ENCODE measurements at regions not wholly inside any gene's neighbourhood (a gene's known extent, or its start where the extent isn't known, plus 50 kb on each side); places are given as distances from the start of the nearest gene placed in this dataset.
"Not testable (repeated sequence)": the region's sequence is repeated elsewhere in the genome, so short reads cannot be mapped to it uniquely, and the experiment has no call there.

GRCh38 chr2:72023678-72024390, 123.8 kb downstream of the CYP26B1 start (continued):
- no peak for TF ChIP-seq GATA2 (CRISPR knock-in tag; IDR thresholded peaks at IDR 0.05)
- TF ChIP-seq RCOR1 (IDR thresholded peaks at IDR 0.05; ENCODE audit: low read length), result no peak

DNA sequence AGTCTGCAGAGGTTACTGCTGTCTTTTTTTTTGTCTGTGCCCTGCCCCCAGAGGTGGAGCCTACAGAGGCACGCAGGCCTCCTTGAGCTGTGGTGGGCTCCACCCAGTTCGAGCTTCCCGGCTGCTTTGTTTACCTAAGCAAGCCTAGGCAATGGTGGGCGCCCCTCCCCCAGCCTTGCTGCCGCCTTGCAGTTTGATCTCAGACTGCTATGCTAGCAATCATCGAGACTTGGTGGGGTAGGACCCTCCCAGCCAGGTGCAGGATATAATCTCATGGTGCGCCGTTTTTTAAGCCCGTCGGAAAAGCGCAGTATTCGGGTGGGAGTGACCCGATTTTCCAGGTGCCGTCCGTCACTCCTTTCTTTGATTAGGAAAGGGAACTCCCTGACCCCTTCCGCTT, 126.3 kb downstream of the CYP26B1 start:
- H4K20me1 ChIP-seq (ENCODE audit: insufficient read depth); H2AFZ ChIP-seq (ENCODE audit: low read depth); H3K9me3 ChIP-seq; H3K9me2 ChIP-seq; DNase-seq; H3K27me3 ChIP-seq (ENCODE audit: insufficient read depth); CTCF ChIA-PET; H3K36me3 ChIP-seq (replicated peaks in 1 of 2; ENCODE audit: control insufficient read depth in 1 of 2, insufficient read depth in 2 of 2, low read length in 1 of 2); H3K79me2 ChIP-seq (ENCODE audit: insufficient read depth); H3K9ac ChIP-seq; POLR2A ChIA-PET; H3K27ac ChIP-seq (ENCODE audit: low read depth in 2 of 2, low read length in 1 of 2); H3F3A ChIP-seq (replicated peaks; ENCODE audit: insufficient read depth); H3K4me3 ChIP-seq (ENCODE audit: low read depth in 2 of 2, low read length in 1 of 2); H3K4me2 ChIP-seq; H3K4me1 ChIP-seq (ENCODE audit: control insufficient read depth in 1 of 2, insufficient read depth in 2 of 2, low read depth in 1 of 2, low read length in 1 of 2): not testable (repeated sequence)
- WGBS (ENCODE audit: low lambda C conversion rate), result 56% methylated on average over 9 of the region's 16 CpGs

GRCh38 chr2:72015266-72015665, 132.4 kb downstream of the CYP26B1 start:
- Histone ChIP-seq H3K4me1 (ENCODE audit: control insufficient read depth in 1 of 2, insufficient read depth in 2 of 2, low read depth in 1 of 2, low read length in 1 of 2) (peaks cover 0 to 6% of the 10 kb centered on the region in 2 experiments; a peak in 1 of 4 replicates), H3K36me3 (replicated peaks in 1 of 2; ENCODE audit: control insufficient read depth in 1 of 2, insufficient read depth in 2 of 2, low read length in 1 of 2) (no peaks in the 10 kb centered on the region)

More at GRCh38 chr2:72015266-72015665, 132.4 kb downstream of the CYP26B1 start:
- H4K20me1 ChIP-seq (ENCODE audit: insufficient read depth), result no peaks in the 10 kb centered on the region
- H2AFZ ChIP-seq (ENCODE audit: low read depth), result no peak overlapping the region
- no peaks in the 10 kb centered on the region for H3K9me2 ChIP-seq
- H3F3A ChIP-seq (replicated peaks; ENCODE audit: insufficient read depth), result no peaks in the 10 kb centered on the region
- no peaks in the 10 kb centered on the region for H3K27me3 ChIP-seq (ENCODE audit: insufficient read depth)
- TF ChIP-seq SIN3A (IDR thresholded peaks at IDR 0.05; ENCODE audit: borderline replicate concordance, low read depth, low read length), result no peak
- no peak for TF ChIP-seq FOXM1 (IDR thresholded peaks at IDR 0.05; ENCODE audit: low read depth)
- TF ChIP-seq, protein P1, sequence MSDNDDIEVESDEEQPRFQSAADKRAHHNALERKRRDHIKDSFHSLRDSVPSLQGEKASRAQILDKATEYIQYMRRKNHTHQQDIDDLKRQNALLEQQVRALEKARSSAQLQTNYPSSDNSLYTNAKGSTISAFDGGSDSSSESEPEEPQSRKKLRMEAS (IDR thresholded peaks at IDR 0.05; ENCODE audit: low read depth), result no peak
- no peak for TF ChIP-seq USF1 (IDR thresholded peaks at IDR 0.05; ENCODE audit: borderline replicate concordance, low read depth)
- TF ChIP-seq, protein P2, sequence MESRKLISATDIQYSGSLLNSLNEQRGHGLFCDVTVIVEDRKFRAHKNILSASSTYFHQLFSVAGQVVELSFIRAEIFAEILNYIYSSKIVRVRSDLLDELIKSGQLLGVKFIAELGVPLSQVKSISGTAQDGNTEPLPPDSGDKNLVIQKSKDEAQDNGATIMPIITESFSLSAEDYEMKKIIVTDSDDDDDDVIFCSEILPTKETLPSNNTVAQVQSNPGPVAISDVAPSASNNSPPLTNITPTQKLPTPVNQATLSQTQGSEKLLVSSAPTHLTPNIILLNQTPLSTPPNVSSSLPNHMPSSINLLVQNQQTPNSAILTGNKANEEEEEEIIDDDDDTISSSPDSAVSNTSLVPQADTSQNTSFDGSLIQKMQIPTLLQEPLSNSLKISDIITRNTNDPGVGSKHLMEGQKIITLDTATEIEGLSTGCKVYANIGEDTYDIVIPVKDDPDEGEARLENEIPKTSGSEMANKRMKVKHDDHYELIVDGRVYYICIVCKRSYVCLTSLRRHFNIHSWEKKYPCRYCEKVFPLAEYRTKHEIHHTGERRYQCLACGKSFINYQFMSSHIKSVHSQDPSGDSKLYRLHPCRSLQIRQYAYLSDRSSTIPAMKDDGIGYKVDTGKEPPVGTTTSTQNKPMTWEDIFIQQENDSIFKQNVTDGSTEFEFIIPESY (IDR thresholded peaks at IDR 0.05; ENCODE audit: borderline replicate concordance, low read depth), result no peak
- TF ChIP-seq EP300 (IDR thresholded peaks at IDR 0.05; ENCODE audit: borderline replicate concordance in 1 of 2, low read depth in 1 of 2, low read length in 1 of 2), result no peak
- TF ChIP-seq, protein P3, sequence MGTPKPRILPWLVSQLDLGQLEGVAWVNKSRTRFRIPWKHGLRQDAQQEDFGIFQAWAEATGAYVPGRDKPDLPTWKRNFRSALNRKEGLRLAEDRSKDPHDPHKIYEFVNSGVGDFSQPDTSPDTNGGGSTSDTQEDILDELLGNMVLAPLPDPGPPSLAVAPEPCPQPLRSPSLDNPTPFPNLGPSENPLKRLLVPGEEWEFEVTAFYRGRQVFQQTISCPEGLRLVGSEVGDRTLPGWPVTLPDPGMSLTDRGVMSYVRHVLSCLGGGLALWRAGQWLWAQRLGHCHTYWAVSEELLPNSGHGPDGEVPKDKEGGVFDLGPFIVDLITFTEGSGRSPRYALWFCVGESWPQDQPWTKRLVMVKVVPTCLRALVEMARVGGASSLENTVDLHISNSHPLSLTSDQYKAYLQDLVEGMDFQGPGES (IDR thresholded peaks at IDR 0.05; ENCODE audit: low read depth, low read length), result no peak
- no peak for TF ChIP-seq CHD2 (IDR thresholded peaks at IDR 0.05; ENCODE audit: low read length, partially characterized antibody)
- POLR2A ChIA-PET, result no interaction called here
- H3K9me3 ChIP-seq, result no peaks in the 10 kb centered on the region
- WGBS (ENCODE audit: low lambda C conversion rate), result 17% methylated on average over 1 of the region's 1 CpG
- CTCF ChIA-PET, result no interaction called here
- no peak overlapping the region for H3K27ac ChIP-seq (ENCODE audit: low read depth in 2 of 2, low read length in 1 of 2)
- no peak overlapping the region for H3K4me3 ChIP-seq (ENCODE audit: low read depth in 2 of 2, low read length in 1 of 2)
- no peak for DNase-seq
- no peak overlapping the region for H3K4me2 ChIP-seq
- no peak overlapping the region for H3K9ac ChIP-seq
- H3K79me2 ChIP-seq (ENCODE audit: insufficient read depth), result no peaks in the 10 kb centered on the region

Measured in SK-N-SH (cell line).